WERI-Rb-1 (cell line): ENCODE measurements at regions not wholly inside any gene's neighbourhood (a gene's known extent, or its start where the extent isn't known, plus 50 kb on each side); places are given as distances from the start of the nearest gene placed in this dataset.

Experiments used
- DNase-seq: peaks from one replicate; pipeline ENCODE4 v3.0.0-alpha.2; 2020
- H3K27ac ChIP-seq: fragments of 250-450 bp; sonication (Bioruptor Pico); 2 replicates; pipeline ENCODE4 v1.5.1; 2020; ENCODE audit warnings: mild to moderate bottlenecking, moderate library complexity
- H3K27me3 ChIP-seq: fragments of 250-450 bp; sonication (Bioruptor Pico); 2 replicates; pipeline ENCODE4 v1.5.1; 2021; ENCODE audit warnings: mild to moderate bottlenecking, low read depth, moderate library complexity; ENCODE audit not compliant: insufficient read depth, severe bottlenecking
- H3K36me3 ChIP-seq: fragments of 250-450 bp; sonication (Bioruptor Pico); 2 replicates; pipeline ENCODE4 v1.5.1; 2020; ENCODE audit warnings: mild to moderate bottlenecking, moderate library complexity
- H3K4me3 ChIP-seq: 2 replicates; pipeline ENCODE4 v1.5.1; 2011; ENCODE audit warnings: low read depth, mild to moderate bottlenecking, control low read depth, low read length
- H3K9me3 ChIP-seq: fragments of 250-450 bp; sonication (Bioruptor Pico); 2 replicates; pipeline ENCODE4 v1.5.1; 2021; ENCODE audit warnings: mild to moderate bottlenecking, moderate library complexity; ENCODE audit not compliant: severe bottlenecking
- CTCF ChIP-seq: IDR thresholded peaks from 2 replicates; pipeline ENCODE4 v1.5.1; 2011; ENCODE audit warnings: low read depth, mild to moderate bottlenecking, control low read depth, inconsistent platforms, low read length

- Histone ChIP-seq H3K36me3 (no peaks in the 10 kb centered on the region), H3K4me3 (no peak overlapping the region), H3K27me3 (peaks cover 78% of the 10 kb centered on the region), H3K27ac (no peak overlapping the region), H3K9me3 (peaks cover 2% of the 10 kb centered on the region)
- DNase-seq, result no peak
- TF ChIP-seq CTCF, result no peak
Measured at GRCh38 chr14:101374373-101375338, 186.6 kb upstream of the DIO3 start.

GRCh38 chr14:101377069-101377468 lies 184.2 kb upstream of the DIO3 start:
- DNase-seq, result no peak
- peaks cover 57% of the 10 kb centered on the region for H3K27me3 ChIP-seq
- H3K27ac ChIP-seq, result no peak overlapping the region
- H3K4me3 ChIP-seq, result no peak overlapping the region
- TF ChIP-seq CTCF, result no peak
- H3K9me3 ChIP-seq, result no peaks in the 10 kb centered on the region
- H3K36me3 ChIP-seq, result no peaks in the 10 kb centered on the region

- DNase-seq, result no peak
- Histone ChIP-seq H3K27me3 (peaks cover 41% of the 10 kb centered on the region), H3K36me3 (no peaks in the 10 kb centered on the region), H3K27ac (no peak overlapping the region), H3K9me3 (peaks cover 6% of the 10 kb centered on the region), H3K4me3 (no peak overlapping the region)
- TF ChIP-seq CTCF, result no peak
Measured at GRCh38 chr14:101379842-101380241, 181.5 kb upstream of the DIO3 start.

- no peak overlapping the region for H3K27ac ChIP-seq
- no peak overlapping the region for H3K4me3 ChIP-seq
- no peak for TF ChIP-seq CTCF
- H3K36me3 ChIP-seq, result no peaks in the 10 kb centered on the region
- H3K27me3 ChIP-seq, result peaks cover 35% of the 10 kb centered on the region
- H3K9me3 ChIP-seq, result peaks cover 6% of the 10 kb centered on the region
- no peak for DNase-seq
Measured at GRCh38 chr14:101380512-101380911, 180.8 kb upstream of the DIO3 start.

- Histone ChIP-seq H3K27me3 (peaks cover 35% of the 10 kb centered on the region), H3K27ac (no peak overlapping the region), H3K36me3 (no peaks in the 10 kb centered on the region), H3K9me3 (peaks cover 6% of the 10 kb centered on the region), H3K4me3 (no peak overlapping the region)
- no peak for TF ChIP-seq CTCF
- DNase-seq, result no peak
Measured at GRCh38 chr14:101380940-101381339, 180.4 kb upstream of the DIO3 start.
